ENCODE measurements at regions not wholly inside any gene's neighbourhood (a gene's known extent, or its start where the extent isn't known, plus 50 kb on each side); places are given as distances from the start of the nearest gene placed in this dataset.

- no peak for TF ChIP-seq CTCF (IDR thresholded peaks at IDR 0.05)
- TF ChIP-seq POLR2AphosphoS5 (IDR thresholded peaks at IDR 0.05), result no peak
- no peak for TF ChIP-seq EP300 (IDR thresholded peaks at IDR 0.05)
Observed at GRCh38 chr3:23647706-23648258, 158.0 kb upstream of the UBE2E1 start.
